ENCODE measurements at regions not wholly inside any gene's neighbourhood (a gene's known extent, or its start where the extent isn't known, plus 50 kb on each side); places are given as distances from the start of the nearest gene placed in this dataset.

DNA sequence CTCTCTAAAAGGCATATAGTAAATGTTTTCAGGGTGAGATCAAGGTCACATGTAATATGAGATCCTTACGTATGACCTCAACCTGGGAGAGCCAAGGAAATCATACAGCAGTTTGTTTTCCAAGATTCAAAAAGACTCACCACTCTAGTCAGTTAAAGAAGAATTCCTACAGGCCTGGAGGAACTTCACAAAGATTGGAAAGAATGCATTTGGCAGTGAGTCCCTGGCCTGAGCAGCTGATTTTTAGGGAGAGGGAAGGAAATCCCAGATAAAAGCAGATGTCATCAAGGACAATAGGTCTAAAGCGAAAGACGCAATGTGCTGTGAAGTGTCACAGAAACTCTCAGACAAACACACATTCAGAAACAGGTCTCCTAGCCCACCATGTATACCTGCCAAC lies 424.0 kb upstream of the ZNF462 start:
- Histone ChIP-seq H3K4me1 (ENCODE audit: control insufficient read depth, insufficient read depth, low read length) (no peaks in the 10 kb centered on the region), H3K9ac (ENCODE audit: low read length) (no peak overlapping the region), H3K4me3 (ENCODE audit: low read depth, low read length) (no peak overlapping the region), H3K36me3 (ENCODE audit: control insufficient read depth, insufficient read depth, low read length) (no peaks in the 10 kb centered on the region), H3K27me3 (ENCODE audit: control insufficient read depth, insufficient read depth, low read length) (no peaks in the 10 kb centered on the region), H3K9me3 (ENCODE audit: control insufficient read depth, insufficient read depth, low read depth, low read length) (peaks cover 9% of the 10 kb centered on the region; the same call in 1 of the 2 replicates), H3K27ac (ENCODE audit: low read depth, low read length) (no peak overlapping the region)

DNA sequence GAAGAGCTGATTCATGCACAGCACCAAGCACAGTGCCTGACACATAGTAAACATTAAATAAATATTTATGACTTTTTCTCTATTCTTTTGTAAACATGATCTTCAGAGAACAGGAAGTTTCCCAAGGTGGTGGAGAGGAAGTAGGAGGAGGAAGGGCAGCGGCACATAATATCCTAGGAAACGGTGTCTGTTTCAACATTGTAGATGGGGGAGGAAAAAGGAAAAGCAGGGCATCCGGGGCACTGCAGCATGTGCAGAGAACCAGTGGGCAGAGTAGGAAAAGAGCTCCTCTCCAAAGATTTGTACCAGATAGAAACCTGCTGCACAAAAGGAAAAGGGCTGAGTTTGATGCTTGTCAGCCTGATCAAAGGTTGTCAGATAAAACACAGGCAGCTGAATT lies 421.7 kb upstream of the ZNF462 start:
- Histone ChIP-seq H3K4me3 (ENCODE audit: low read depth, low read length) (no peak overlapping the region), H3K27ac (ENCODE audit: low read depth, low read length) (no peak overlapping the region), H3K4me1 (ENCODE audit: control insufficient read depth, insufficient read depth, low read length) (no peaks in the 10 kb centered on the region), H3K36me3 (ENCODE audit: control insufficient read depth, insufficient read depth, low read length) (no peaks in the 10 kb centered on the region), H3K27me3 (ENCODE audit: control insufficient read depth, insufficient read depth, low read length) (no peaks in the 10 kb centered on the region), H3K9me3 (ENCODE audit: control insufficient read depth, insufficient read depth, low read depth, low read length) (peaks cover 9% of the 10 kb centered on the region; the same call in 1 of the 2 replicates), H3K9ac (ENCODE audit: low read length) (no peak overlapping the region)

DNA sequence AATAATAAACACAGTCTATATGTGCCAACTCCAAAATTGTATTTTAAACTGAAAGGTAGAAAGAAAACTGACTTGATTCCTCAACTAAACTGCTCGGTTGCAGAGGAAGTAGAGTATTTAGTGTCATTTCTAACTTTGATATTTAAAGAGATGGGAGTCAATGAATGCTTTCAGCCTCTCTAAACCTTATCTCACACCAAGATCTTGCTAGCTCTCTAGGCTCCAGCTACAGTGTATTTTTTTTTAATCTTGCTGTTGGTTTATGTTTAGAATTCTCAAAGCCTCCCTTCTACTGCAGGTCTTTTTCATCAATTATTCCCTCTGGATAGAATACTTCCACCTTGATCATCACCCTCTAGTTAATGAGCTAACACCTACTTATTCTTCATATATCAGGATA lies 419.4 kb upstream of the ZNF462 start:
- Histone ChIP-seq H3K36me3 (ENCODE audit: control insufficient read depth, insufficient read depth, low read length) (no peaks in the 10 kb centered on the region), H3K4me3 (ENCODE audit: low read depth, low read length) (no peak overlapping the region), H3K27ac (ENCODE audit: low read depth, low read length) (no peak overlapping the region), H3K9ac (ENCODE audit: low read length) (no peak overlapping the region), H3K4me1 (ENCODE audit: control insufficient read depth, insufficient read depth, low read length) (no peaks in the 10 kb centered on the region), H3K27me3 (ENCODE audit: control insufficient read depth, insufficient read depth, low read length) (no peaks in the 10 kb centered on the region), H3K9me3 (ENCODE audit: control insufficient read depth, insufficient read depth, low read depth, low read length) (peaks cover 9% of the 10 kb centered on the region; the same call in 1 of the 2 replicates)

DNA sequence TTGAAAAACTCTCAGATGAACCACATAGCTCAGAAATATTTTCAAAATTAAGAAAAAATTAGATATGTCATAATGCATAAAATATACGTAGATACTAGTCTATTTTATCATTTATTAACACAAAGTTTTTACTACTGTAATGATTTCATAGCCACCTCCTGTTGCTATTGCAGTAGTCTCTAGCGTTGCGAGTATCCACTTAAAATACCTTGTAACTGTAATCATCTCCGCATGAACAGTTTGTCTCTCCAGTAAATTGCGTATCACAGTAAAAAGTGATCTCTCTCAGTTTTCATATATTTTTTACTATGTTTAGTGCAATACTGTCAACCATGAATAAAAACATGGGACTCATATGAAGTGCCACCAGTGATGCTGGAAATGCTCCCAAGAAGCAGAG lies 417.9 kb upstream of the ZNF462 start:
- Histone ChIP-seq H3K36me3 (ENCODE audit: control insufficient read depth, insufficient read depth, low read length) (no peaks in the 10 kb centered on the region), H3K9ac (ENCODE audit: low read length) (no peak overlapping the region), H3K9me3 (ENCODE audit: control insufficient read depth, insufficient read depth, low read depth, low read length) (peaks cover 9% of the 10 kb centered on the region; the same call in 1 of the 2 replicates), H3K27me3 (ENCODE audit: control insufficient read depth, insufficient read depth, low read length) (no peaks in the 10 kb centered on the region), H3K4me3 (ENCODE audit: low read depth, low read length) (no peak overlapping the region), H3K27ac (ENCODE audit: low read depth, low read length) (no peak overlapping the region), H3K4me1 (ENCODE audit: control insufficient read depth, insufficient read depth, low read length) (no peaks in the 10 kb centered on the region)

DNA sequence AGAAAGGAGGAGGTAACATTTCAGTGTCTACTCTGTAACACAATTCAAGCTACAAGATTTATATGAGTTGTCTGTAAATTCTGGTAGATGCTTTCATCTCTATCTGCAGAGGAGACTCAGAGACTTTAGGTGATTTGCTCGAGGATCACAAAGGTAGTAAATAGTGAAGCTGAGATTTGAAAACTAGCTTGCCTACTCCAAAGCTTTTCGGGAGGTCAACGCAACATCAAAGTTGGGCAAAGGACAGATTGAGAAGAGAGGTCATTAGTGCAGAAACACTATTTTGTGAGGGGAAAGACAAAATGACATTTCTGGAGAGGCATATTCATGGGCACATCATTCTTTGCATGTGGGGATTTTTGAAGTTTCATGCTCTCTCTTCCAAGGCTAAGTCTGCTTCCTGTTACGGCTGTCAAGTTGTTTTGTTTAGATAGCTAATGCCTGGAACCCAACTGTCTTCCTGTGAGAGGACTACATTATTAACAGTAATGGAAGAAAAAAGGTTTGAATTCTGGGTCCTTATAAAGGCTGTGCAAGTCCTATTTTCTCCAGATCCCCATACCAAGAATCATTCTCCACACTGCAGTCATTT lies 413.5 kb upstream of the ZNF462 start:
- no peaks in the 10 kb centered on the region for H3K27me3 ChIP-seq (ENCODE audit: control insufficient read depth, insufficient read depth, low read length)
- H3K4me3 ChIP-seq (ENCODE audit: low read depth, low read length) = no peak overlapping the region
- no peaks in the 10 kb centered on the region for H3K36me3 ChIP-seq (ENCODE audit: control insufficient read depth, insufficient read depth, low read length)
- no peaks in the 10 kb centered on the region for H3K9me3 ChIP-seq (ENCODE audit: control insufficient read depth, insufficient read depth, low read depth, low read length)
- H3K4me1 ChIP-seq (ENCODE audit: control insufficient read depth, insufficient read depth, low read length) = no peaks in the 10 kb centered on the region
- H3K9ac ChIP-seq (ENCODE audit: low read length) = no peak overlapping the region
- no peak overlapping the region for H3K27ac ChIP-seq (ENCODE audit: low read depth, low read length)

DNA sequence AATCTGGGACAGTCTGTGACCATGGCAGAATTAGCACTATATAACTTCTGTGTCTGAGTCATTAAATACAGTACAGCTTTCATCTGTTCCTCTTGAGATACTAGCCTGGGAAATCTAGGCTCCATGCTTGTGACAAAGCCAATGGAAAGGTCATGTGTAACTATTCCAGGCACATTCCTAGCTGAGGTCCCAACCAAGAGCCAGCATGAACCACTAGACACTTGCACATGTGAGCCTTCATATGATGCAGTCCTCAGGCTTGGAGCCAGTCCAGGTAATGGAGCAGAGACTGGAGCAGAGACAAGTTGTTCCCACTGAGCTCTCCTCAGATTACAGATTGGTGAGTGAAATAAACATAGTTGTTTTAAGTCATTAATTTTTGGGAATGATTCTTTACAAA lies 412.4 kb upstream of the ZNF462 start:
- Histone ChIP-seq H3K36me3 (ENCODE audit: control insufficient read depth, insufficient read depth, low read length) (no peaks in the 10 kb centered on the region), H3K27me3 (ENCODE audit: control insufficient read depth, insufficient read depth, low read length) (no peaks in the 10 kb centered on the region), H3K9me3 (ENCODE audit: control insufficient read depth, insufficient read depth, low read depth, low read length) (no peaks in the 10 kb centered on the region), H3K4me3 (ENCODE audit: low read depth, low read length) (no peak overlapping the region), H3K27ac (ENCODE audit: low read depth, low read length) (no peak overlapping the region), H3K9ac (ENCODE audit: low read length) (no peak overlapping the region), H3K4me1 (ENCODE audit: control insufficient read depth, insufficient read depth, low read length) (no peaks in the 10 kb centered on the region)

DNA sequence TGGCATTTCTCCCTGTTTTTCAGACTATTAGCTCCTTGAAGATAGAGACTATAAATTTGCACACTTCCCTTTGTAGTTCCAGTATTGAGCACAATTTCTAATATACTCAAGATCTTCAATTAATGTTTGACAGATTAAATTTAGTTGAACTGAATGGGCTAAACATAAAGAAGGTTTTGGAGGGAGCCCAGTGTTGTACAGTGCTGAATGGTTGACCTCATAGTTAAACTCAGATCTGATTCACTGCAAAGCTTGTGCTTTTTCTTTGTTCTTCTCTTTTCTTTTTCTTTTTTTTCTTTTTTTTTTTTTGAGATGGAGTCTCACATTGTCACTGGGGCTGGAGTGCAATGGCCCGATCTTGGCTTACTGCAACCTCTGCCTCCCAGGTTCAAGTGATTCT lies 411.7 kb upstream of the ZNF462 start:
- no peaks in the 10 kb centered on the region for H3K27me3 ChIP-seq (ENCODE audit: control insufficient read depth, insufficient read depth, low read length)
- no peaks in the 10 kb centered on the region for H3K36me3 ChIP-seq (ENCODE audit: control insufficient read depth, insufficient read depth, low read length)
- peaks cover 4% of the 10 kb centered on the region; the same call in 1 of the 2 replicates for H3K9me3 ChIP-seq (ENCODE audit: control insufficient read depth, insufficient read depth, low read depth, low read length)
- H3K9ac ChIP-seq (ENCODE audit: low read length) = no peak overlapping the region
- H3K4me1 ChIP-seq (ENCODE audit: control insufficient read depth, insufficient read depth, low read length) = no peaks in the 10 kb centered on the region
- no peak overlapping the region for H3K4me3 ChIP-seq (ENCODE audit: low read depth, low read length)
- H3K27ac ChIP-seq (ENCODE audit: low read depth, low read length) = no peak overlapping the region

DNA sequence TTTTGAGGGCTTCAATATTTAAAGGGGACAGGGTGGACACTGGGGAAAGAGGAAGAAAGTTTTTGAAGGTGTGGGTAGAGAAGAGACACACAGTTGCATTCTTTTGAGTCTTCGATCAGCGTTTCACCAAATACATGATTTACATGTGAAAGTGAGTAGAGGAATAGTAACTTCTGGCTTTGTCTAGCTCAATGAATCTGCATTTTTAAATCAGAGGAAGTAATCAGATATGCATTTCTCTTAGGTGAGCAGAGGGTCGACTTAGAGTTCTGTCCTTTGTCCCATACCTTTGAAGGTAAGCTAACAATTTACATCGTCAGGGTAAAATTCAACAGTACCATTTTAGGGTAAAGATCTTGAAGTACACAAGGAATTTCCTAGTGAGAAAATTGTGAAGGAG lies 406.4 kb upstream of the ZNF462 start:
- H3K9me3 ChIP-seq (ENCODE audit: control insufficient read depth, insufficient read depth, low read depth, low read length) = peaks cover 11% of the 10 kb centered on the region; the same call in 1 of the 2 replicates
- H3K27me3 ChIP-seq (ENCODE audit: control insufficient read depth, insufficient read depth, low read length) = no peaks in the 10 kb centered on the region
- peak overlapping the region; percentile 70 for H3K27ac ChIP-seq (ENCODE audit: low read depth, low read length)
- H3K4me3 ChIP-seq (ENCODE audit: low read depth, low read length) = no peak overlapping the region; the same call in 1 of the 2 replicates
- H3K4me1 ChIP-seq (ENCODE audit: control insufficient read depth, insufficient read depth, low read length) = no peaks in the 10 kb centered on the region; the same call in 1 of the 2 replicates
- no peak overlapping the region for H3K9ac ChIP-seq (ENCODE audit: low read length)
- H3K36me3 ChIP-seq (ENCODE audit: control insufficient read depth, insufficient read depth, low read length) = no peaks in the 10 kb centered on the region

DNA sequence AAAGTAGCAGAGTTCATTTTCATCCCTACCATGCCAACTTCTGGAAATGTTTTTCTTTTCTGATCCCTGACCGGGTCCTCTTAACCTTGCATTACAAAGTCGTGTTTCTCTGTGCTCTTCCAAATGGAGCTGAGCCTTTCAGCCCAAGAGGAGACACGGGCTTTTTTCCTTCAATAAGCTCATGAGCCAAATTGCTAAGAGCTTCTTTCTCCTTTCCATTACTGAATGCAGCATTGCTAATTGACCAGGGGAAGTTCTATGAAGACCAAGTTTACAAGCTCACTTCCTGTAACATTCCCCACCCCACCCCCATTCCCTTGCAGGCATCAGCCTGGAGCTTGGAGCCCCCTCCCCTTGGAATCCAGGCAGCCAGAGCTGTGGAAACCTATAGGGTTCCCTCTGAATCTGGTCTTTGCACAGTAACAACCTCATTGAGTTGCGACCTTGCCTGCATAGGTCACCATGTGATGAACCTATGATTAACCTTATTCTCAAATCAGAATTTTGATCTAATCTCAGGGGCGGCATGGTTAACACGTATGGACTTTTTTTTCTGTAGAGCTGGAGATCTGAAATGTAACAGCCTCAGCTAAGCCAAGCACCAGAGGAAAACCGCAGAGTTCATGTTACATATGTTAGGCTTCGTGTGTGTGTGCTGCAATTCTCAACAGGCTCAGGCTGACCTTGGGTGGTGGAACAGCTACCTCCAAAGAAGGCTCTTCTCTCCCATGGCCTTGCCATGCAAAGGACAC lies 395.7 kb upstream of the ZNF462 start:
- no peaks in the 10 kb centered on the region for H3K27me3 ChIP-seq (ENCODE audit: control insufficient read depth, insufficient read depth, low read length)
- no peak overlapping the region for H3K9ac ChIP-seq (ENCODE audit: low read length)
- no peaks in the 10 kb centered on the region for H3K36me3 ChIP-seq (ENCODE audit: control insufficient read depth, insufficient read depth, low read length)
- no peak overlapping the region for H3K4me3 ChIP-seq (ENCODE audit: low read depth, low read length)
- peaks cover 12% of the 10 kb centered on the region; the same call in 1 of the 2 replicates for H3K9me3 ChIP-seq (ENCODE audit: control insufficient read depth, insufficient read depth, low read depth, low read length)
- H3K27ac ChIP-seq (ENCODE audit: low read depth, low read length) = no peak overlapping the region
- peaks cover 11% of the 10 kb centered on the region for H3K4me1 ChIP-seq (ENCODE audit: control insufficient read depth, insufficient read depth, low read length)

DNA sequence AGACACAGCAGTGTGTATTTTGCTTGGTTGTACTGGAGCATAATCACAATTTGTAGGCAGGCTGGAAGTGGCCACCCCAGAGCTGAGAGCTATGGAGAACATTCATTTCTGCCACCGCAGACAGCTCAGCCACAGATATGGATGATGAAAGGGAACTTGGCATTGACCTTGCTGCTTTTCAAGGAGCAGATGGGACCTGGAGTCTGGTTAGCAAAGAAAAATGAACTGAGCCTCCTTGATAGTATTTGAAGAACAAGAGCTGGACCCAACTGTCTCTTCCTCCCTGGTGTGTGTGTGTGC lies 395.2 kb upstream of the ZNF462 start:
- Histone ChIP-seq H3K27ac (ENCODE audit: low read depth, low read length) (no peak overlapping the region), H3K9ac (ENCODE audit: low read length) (no peak overlapping the region)

DNA sequence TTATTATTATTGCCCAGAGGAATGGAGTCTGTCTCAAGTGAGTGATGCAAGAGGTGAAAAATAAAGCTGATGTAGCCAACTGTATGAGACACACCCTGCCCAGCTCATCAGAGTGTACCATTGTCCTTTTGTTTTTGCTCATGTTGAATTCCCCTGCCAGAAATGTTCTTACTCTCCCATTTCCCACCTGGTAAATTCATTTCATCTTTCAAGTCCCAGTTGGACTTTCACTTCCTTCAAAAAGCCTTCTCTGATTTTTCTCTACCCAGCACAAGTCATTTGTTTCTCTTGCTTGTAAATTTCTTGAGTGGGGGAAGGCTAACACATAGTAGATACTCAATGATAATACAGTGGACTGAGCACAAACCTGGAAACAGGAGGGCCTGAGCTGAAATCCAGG lies 394.5 kb upstream of the ZNF462 start:
- Histone ChIP-seq H3K9me3 (ENCODE audit: control insufficient read depth, insufficient read depth, low read depth, low read length) (peaks cover 14% of the 10 kb centered on the region; the same call in 1 of the 2 replicates), H3K9ac (ENCODE audit: low read length) (no peak overlapping the region), H3K4me3 (ENCODE audit: low read depth, low read length) (no peak overlapping the region), H3K36me3 (ENCODE audit: control insufficient read depth, insufficient read depth, low read length) (no peaks in the 10 kb centered on the region), H3K4me1 (ENCODE audit: control insufficient read depth, insufficient read depth, low read length) (peaks cover 11% of the 10 kb centered on the region), H3K27me3 (ENCODE audit: control insufficient read depth, insufficient read depth, low read length) (no peaks in the 10 kb centered on the region), H3K27ac (ENCODE audit: low read depth, low read length) (no peak overlapping the region)

More for the DNA sequence above, 395.2 kb upstream of the ZNF462 start:
- H3K4me1 ChIP-seq (ENCODE audit: control insufficient read depth, insufficient read depth, low read length) = peaks cover 11% of the 10 kb centered on the region
- no peaks in the 10 kb centered on the region for H3K36me3 ChIP-seq (ENCODE audit: control insufficient read depth, insufficient read depth, low read length)
- no peaks in the 10 kb centered on the region for H3K27me3 ChIP-seq (ENCODE audit: control insufficient read depth, insufficient read depth, low read length)
- peaks cover 14% of the 10 kb centered on the region; the same call in 1 of the 2 replicates for H3K9me3 ChIP-seq (ENCODE audit: control insufficient read depth, insufficient read depth, low read depth, low read length)
- H3K4me3 ChIP-seq (ENCODE audit: low read depth, low read length) = no peak overlapping the region
